ENCODE measurements at regions not wholly inside any gene's neighbourhood (a gene's known extent, or its start where the extent isn't known, plus 50 kb on each side); places are given as distances from the start of the nearest gene placed in this dataset.

DNA sequence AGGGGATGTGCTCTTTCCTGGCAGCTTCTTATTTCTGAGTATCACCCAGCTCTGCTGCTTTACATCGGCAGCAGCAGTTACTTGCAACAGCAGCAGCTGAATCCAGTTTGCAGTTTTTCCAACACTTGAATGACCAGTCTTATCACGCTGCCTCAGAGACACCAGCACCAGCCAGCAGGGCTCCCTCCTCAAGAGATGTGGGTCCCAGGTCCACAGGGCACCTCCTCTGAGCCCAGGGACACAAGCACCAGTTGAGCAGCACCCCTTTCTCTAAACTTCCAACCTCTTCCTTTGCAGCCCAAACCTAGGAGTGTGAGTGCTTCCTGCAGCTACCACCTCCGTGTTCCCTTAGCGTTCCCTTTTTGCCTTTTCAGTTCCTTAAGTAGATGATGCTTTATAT is 50.4 kb upstream of the YPEL5 start:
- H3K27ac ChIP-seq (ENCODE audit: extremely low read length, insufficient read depth, low read length): no peak overlapping the region
- 12% methylated on average over 4 of the region's 4 CpGs for WGBS (ENCODE audit: low lambda C conversion rate)
- TF ChIP-seq ZNF138 (CRISPR knock-in tag; IDR thresholded peaks at IDR 0.05; ENCODE audit: low read depth): no peak
- no peak for TF ChIP-seq RFXANK (CRISPR knock-in tag; IDR thresholded peaks at IDR 0.05)
- TF ChIP-seq, protein P1, sequence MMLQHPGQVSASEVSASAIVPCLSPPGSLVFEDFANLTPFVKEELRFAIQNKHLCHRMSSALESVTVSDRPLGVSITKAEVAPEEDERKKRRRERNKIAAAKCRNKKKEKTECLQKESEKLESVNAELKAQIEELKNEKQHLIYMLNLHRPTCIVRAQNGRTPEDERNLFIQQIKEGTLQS (CRISPR knock-in tag; IDR thresholded peaks at IDR 0.05): no peak
- TF ChIP-seq, protein P2, sequence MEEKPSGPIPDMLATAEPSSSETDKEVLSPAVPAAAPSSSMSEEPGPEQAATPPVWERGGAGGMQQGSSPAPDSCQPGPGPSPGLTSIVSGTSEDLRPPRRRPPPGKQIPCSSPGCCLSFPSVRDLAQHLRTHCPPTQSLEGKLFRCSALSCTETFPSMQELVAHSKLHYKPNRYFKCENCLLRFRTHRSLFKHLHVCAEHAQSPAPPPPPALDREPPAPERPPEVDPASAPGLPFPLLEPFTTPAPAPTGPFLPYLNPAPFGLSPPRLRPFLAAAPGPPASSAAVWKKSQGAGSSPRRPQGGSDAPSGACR (CRISPR knock-in tag; IDR thresholded peaks at IDR 0.05): no peak
- TF ChIP-seq, protein P3, sequence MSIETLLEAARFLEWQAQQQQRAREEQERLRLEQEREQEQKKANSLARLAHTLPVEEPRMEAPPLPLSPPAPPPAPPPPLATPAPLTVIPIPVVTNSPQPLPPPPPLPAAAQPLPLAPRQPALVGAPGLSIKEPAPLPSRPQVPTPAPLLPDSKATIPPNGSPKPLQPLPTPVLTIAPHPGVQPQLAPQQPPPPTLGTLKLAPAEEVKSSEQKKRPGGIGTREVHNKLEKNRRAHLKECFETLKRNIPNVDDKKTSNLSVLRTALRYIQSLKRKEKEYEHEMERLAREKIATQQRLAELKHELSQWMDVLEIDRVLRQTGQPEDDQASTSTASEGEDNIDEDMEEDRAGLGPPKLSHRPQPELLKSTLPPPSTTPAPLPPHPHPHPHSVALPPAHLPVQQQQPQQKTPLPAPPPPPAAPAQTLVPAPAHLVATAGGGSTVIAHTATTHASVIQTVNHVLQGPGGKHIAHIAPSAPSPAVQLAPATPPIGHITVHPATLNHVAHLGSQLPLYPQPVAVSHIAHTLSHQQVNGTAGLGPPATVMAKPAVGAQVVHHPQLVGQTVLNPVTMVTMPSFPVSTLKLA (IDR thresholded peaks at IDR 0.05): no peak
- TF ChIP-seq ZNF670 (CRISPR knock-in tag; IDR thresholded peaks at IDR 0.05; ENCODE audit: borderline replicate concordance): no peak
- H3K9ac ChIP-seq (ENCODE audit: insufficient read depth, low read depth, low read length): no peak overlapping the region
- no peaks in the 10 kb centered on the region; the same call in 1 of the 2 replicates for H4K20me1 ChIP-seq (ENCODE audit: insufficient read depth, low read length)
- in situ Hi-C loops (cut with HindIII; ENCODE audit: extremely low pct_ligation_motif_present, low pct_unique_long_range_greater_than_20kb): no loop called here
- ChIA-PET CTCF (ENCODE audit: low intra/inter-chr PET ratio, low total read pairs) (no interaction called here), POLR2A (no interaction called here)
- FAIRE-seq (no peak), ATAC-seq (no peak; the same call in 2 of the 3 replicates), DNase-seq (ENCODE audit: low spot score) (no peak)
- no TSS peak for BruUV-seq (replicated peaks)
- H3K36me3 ChIP-seq (replicated peaks in 1 of 2; ENCODE audit: control insufficient read depth in 1 of 2, insufficient read depth in 2 of 2, low read length in 2 of 2): no peaks in the 10 kb centered on the region
- H3K79me2 ChIP-seq (ENCODE audit: insufficient read depth, low read length): no peaks in the 10 kb centered on the region
- H3K9me3 ChIP-seq (ENCODE audit: low read length): no peaks in the 10 kb centered on the region
- no peak overlapping the region for H2AFZ ChIP-seq (ENCODE audit: low read length)
- H3K4me3 ChIP-seq (replicated peaks in 1 of 3; ENCODE audit: insufficient read depth in 1 of 3, low read depth in 2 of 3, low read length in 3 of 3): no peak overlapping the region
- no peaks in the 10 kb centered on the region for H3K4me1 ChIP-seq (ENCODE audit: insufficient read depth, low read length)
- intact Hi-C loops (cut with micrococcal nuclease; ENCODE audit: unreplicated experiment): no loop called here
- H3K4me2 ChIP-seq (ENCODE audit: low read depth, low read length): no peak overlapping the region
- H3K27me3 ChIP-seq (ENCODE audit: control insufficient read depth in 1 of 2, insufficient read depth in 2 of 2, low read length in 2 of 2): peaks cover 0 to 26% of the 10 kb centered on the region in 2 experiments; a peak in 3 of 5 replicates

Data from HepG2 (cell line).